Keratinocyte (primary cell): ENCODE measurements at regions not wholly inside any gene's neighbourhood (a gene's known extent, or its start where the extent isn't known, plus 50 kb on each side); places are given as distances from the start of the nearest gene placed in this dataset.

Source experiments
- CTCF ChIP-seq, 3 experiments: IDR thresholded peaks in 1 of 3; conservative IDR thresholded peaks in 1 of 3; optimal IDR thresholded peaks in 1 of 3; 2 replicates in 2 of 3; 3 replicates in 1 of 3; pipeline versions ENCODE3 to v1.5.1; 2011; ENCODE audit warnings: low read length in 3 of 3, mild to moderate bottlenecking in 3 of 3, moderate library complexity in 2 of 3, control low read depth in 1 of 3, inconsistent platforms in 1 of 3; ENCODE audit not compliant: insufficient read depth in 2 of 3; ENCODE audit errors: extremely low read depth in 1 of 3
- EZH2 ChIP-seq: IDR thresholded peaks from one replicate; pipeline ENCODE4 v1.6.1; 2012; ENCODE audit warnings: inconsistent platforms, mild to moderate bottlenecking, low read length, moderate library complexity

GRCh38 chr14:84555493-84555892 is 974.5 kb upstream of the FLRT2 start:
- TF ChIP-seq EZH2 (no peak), CTCF (optimal IDR thresholded peaks at IDR 0.05 in 1 of 3, IDR thresholded peaks at IDR 0.05 in 1 of 3, conservative IDR thresholded peaks at IDR 0.05 in 1 of 3; ENCODE audit: extremely low read depth in 1 of 3, insufficient read depth in 2 of 3, low read length in 3 of 3) (no peak)
